SK-N-SH (cell line): ENCODE measurements at regions not wholly inside any gene's neighbourhood (a gene's known extent, or its start where the extent isn't known, plus 50 kb on each side); places are given as distances from the start of the nearest gene placed in this dataset.

Experiments used
- CTCF ChIA-PET: fragments of 300-600, 350-600 bp; formaldehyde crosslinking; extraction: SDS; loops from one replicate; lab custom pipeline; 2021; lab: Yijun Ruan, JAX
- POLR2A ChIA-PET: fragments of 350-600 bp; sonication (Branson Sonifier 250); formaldehyde crosslinking; extraction: SDS; loops from one replicate; lab custom pipeline; 2020; ENCODE audit warnings: antibody characterized with exemption, inconsistent platforms; lab: Yijun Ruan, JAX
- DNase-seq: peaks from one replicate; pipeline ENCODE4 v3.0.0; 2012
- H2AFZ ChIP-seq: fragments of 200-600 bp; sonication (generic); 2 replicates; pipeline ENCODE4 v1.8.1; 2016; ENCODE audit warnings: antibody characterized with exemption, mild to moderate bottlenecking, low read depth
- H3F3A ChIP-seq: fragments of 200-600 bp; sonication (generic); replicated peaks from 2 replicates; pipeline ENCODE3; 2016; ENCODE audit warnings: antibody characterized with exemption, mild to moderate bottlenecking; ENCODE audit not compliant: insufficient read depth
- H3K27ac ChIP-seq, 2 experiments: fragments of 200-500 bp in 1 of 2; fragments of 200-600 bp in 1 of 2; sonication (Bioruptor generic) in 1 of 2; sonication (generic), shearing (Covaris generic) in 1 of 2; 2 replicates each; pipeline versions ENCODE4 v1.5.1 to v1.6.1; 2014 to 2016; ENCODE audit warnings: low read depth in 2 of 2, inconsistent platforms in 1 of 2, low read length in 1 of 2, mild to moderate bottlenecking in 1 of 2, mixed read lengths in 1 of 2
- H3K27me3 ChIP-seq: fragments of 200-600 bp; sonication (generic), shearing (Covaris generic); 2 replicates; pipeline ENCODE4 v1.6.1; 2016; ENCODE audit warnings: mixed run types; ENCODE audit not compliant: insufficient read depth
- H3K36me3 ChIP-seq, 2 experiments: fragments of 200-500 bp in 1 of 2; fragments of 200-600 bp in 1 of 2; sonication (Bioruptor generic) in 1 of 2; sonication (generic) in 1 of 2; replicated peaks in 1 of 2; 2 replicates each; pipeline versions ENCODE3 to v1.5.1; 2014 to 2016; ENCODE audit warnings: low read length in 1 of 2, mild to moderate bottlenecking in 1 of 2; ENCODE audit not compliant: insufficient read depth in 2 of 2, control insufficient read depth in 1 of 2
- H3K4me1 ChIP-seq, 2 experiments: fragments of 200-500 bp in 1 of 2; fragments of 200-600 bp in 1 of 2; sonication (Bioruptor generic) in 1 of 2; sonication (generic), shearing (Covaris generic) in 1 of 2; 2 replicates each; pipeline versions ENCODE4 v1.5.1 to v1.6.1; 2014 to 2016; ENCODE audit warnings: low read depth in 1 of 2, low read length in 1 of 2, mixed run types in 1 of 2; ENCODE audit not compliant: insufficient read depth in 2 of 2, control insufficient read depth in 1 of 2
- H3K4me2 ChIP-seq: fragments of 200-600 bp; sonication (generic), shearing (Covaris generic); 2 replicates; pipeline ENCODE4 v1.6.1; 2017; ENCODE audit warnings: mixed run types
- H3K4me3 ChIP-seq, 2 experiments: fragments of 200-500 bp in 1 of 2; fragments of 200-600 bp in 1 of 2; sonication (Bioruptor generic) in 1 of 2; sonication (generic), shearing (Covaris generic) in 1 of 2; 2 replicates each; pipeline versions ENCODE4 v1.5.1 to v1.8.1; 2014 to 2016; ENCODE audit warnings: low read depth in 2 of 2, inconsistent platforms in 1 of 2, low read length in 1 of 2, mild to moderate bottlenecking in 1 of 2, mixed read lengths in 1 of 2, moderate library complexity in 1 of 2
- H3K79me2 ChIP-seq: fragments of 200-600 bp; sonication (generic); 2 replicates; pipeline ENCODE4 v1.8.1; 2017; ENCODE audit warnings: mild to moderate bottlenecking; ENCODE audit not compliant: insufficient read depth
- H3K9ac ChIP-seq: fragments of 200-600 bp; sonication (generic); 2 replicates; pipeline ENCODE4 v1.6.1; 2017; ENCODE audit warnings: mixed run types
- H3K9me2 ChIP-seq: fragments of 200-600 bp; sonication (generic); 2 replicates; pipeline ENCODE4 v1.6.1; 2017; ENCODE audit warnings: mixed run types
- H3K9me3 ChIP-seq: fragments of 200-600 bp; sonication (generic); 2 replicates; pipeline ENCODE4 v1.6.1; 2017; ENCODE audit warnings: mixed run types, mild to moderate bottlenecking, moderate library complexity
- H4K20me1 ChIP-seq: fragments of 200-600 bp; sonication (generic); 2 replicates; pipeline ENCODE4 v1.6.1; 2017; ENCODE audit warnings: mild to moderate bottlenecking, mixed run types; ENCODE audit not compliant: insufficient read depth
- CHD2 ChIP-seq: fragments of 150-350 bp; IDR thresholded peaks from 2 replicates; pipeline ENCODE4 v1.6.1; 2018; ENCODE audit warnings: low read length; ENCODE audit not compliant: partially characterized antibody
- CTCF ChIP-seq: fragments of 200-600 bp; sonication (generic); IDR thresholded peaks from 2 replicates; pipeline ENCODE4 v1.6.1; 2017; ENCODE audit warnings: antibody characterized with exemption, mild to moderate bottlenecking, moderate library complexity
- FOSL2 ChIP-seq: IDR thresholded peaks from 2 replicates; pipeline ENCODE4 v1.4.0; 2012; ENCODE audit warnings: low read depth, mild to moderate bottlenecking, moderate library complexity, borderline replicate concordance
- FOXM1 ChIP-seq: IDR thresholded peaks from 2 replicates; pipeline ENCODE4 v1.4.0; 2012; ENCODE audit warnings: low read depth, mild to moderate bottlenecking
- GATA2 ChIP-seq: sonication (generic); formaldehyde crosslinking; IDR thresholded peaks from 2 replicates; pipeline ENCODE4 v1.5.0; 2020; ENCODE audit warnings: mild to moderate bottlenecking, missing genetic modification reagents
- JUND ChIP-seq: IDR thresholded peaks from 2 replicates; pipeline ENCODE4 v1.4.0; 2012
- MEF2A ChIP-seq: IDR thresholded peaks from 2 replicates; pipeline ENCODE4 v1.4.0; 2012; ENCODE audit warnings: low read depth, borderline replicate concordance
- MXI1 ChIP-seq: IDR thresholded peaks from 2 replicates; pipeline ENCODE4 v1.6.1; 2012; ENCODE audit warnings: mild to moderate bottlenecking, low read depth, low read length, improper control_type of control experiment
- RAD21 ChIP-seq: IDR thresholded peaks from 2 replicates; pipeline ENCODE4 v1.6.1; 2012; ENCODE audit warnings: mild to moderate bottlenecking, low read length
- RCOR1 ChIP-seq: fragments of 150-350 bp; IDR thresholded peaks from 2 replicates; pipeline ENCODE4 v1.6.1; 2017; ENCODE audit warnings: antibody characterized with exemption, low read length
- USF1 ChIP-seq: IDR thresholded peaks from 2 replicates; pipeline ENCODE4 v1.4.0; 2012; ENCODE audit warnings: low read depth, borderline replicate concordance
- WGBS: methylation state at CpG from one replicate; pipeline ENCODE4 v1.1.6; 2017; ENCODE audit warnings: low lambda C conversion rate; 5-methylcytosine and 5-hydroxymethylcytosine counted together
- TF ChIP-seq, protein P1 (sequence below): IDR thresholded peaks from 2 replicates; pipeline ENCODE4 v1.6.1; 2012; ENCODE audit warnings: mild to moderate bottlenecking, low read depth, low read length, moderate library complexity
- TF ChIP-seq, protein P2 (sequence below): fragments of 150-350 bp; IDR thresholded peaks from 2 replicates; pipeline ENCODE4 v1.6.1; 2016; ENCODE audit warnings: mild to moderate bottlenecking, low read depth, low read length

- POLR2A ChIA-PET: no interaction called here
Observed at GRCh38 chr15:62927196-62927595, 115.4 kb upstream of the TPM1 start.

DNA sequence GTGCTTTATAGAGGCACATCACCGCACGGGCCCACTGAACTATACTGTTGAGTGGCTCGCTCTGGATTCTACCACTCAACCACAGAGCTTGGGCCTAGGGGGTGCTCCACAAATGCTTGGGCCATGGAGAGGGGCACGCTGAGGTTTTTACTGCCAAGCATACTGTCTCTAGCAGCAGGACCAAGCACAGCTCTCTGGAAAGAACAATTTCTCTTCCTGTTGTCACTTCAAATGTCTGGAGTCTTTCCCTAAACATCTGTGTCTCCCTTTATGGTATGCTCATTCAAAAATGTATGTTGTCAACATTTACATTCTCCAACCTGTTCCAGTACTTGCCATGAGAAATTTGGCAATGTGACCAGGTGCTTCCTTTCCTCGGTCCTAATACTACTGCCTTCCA lies 114.7 kb upstream of the TPM1 start:
- Histone ChIP-seq H3K4me2 (peak overlapping the region; percentile 68), H3K27me3 (no peaks in the 10 kb centered on the region), H3K4me3 (no peak overlapping the region), H3K36me3 (no peaks in the 10 kb centered on the region), H3K4me1 (peaks cover 19 to 21% of the 10 kb centered on the region in 2 experiments), H3K9me2 (no peaks in the 10 kb centered on the region), H3K9me3 (no peaks in the 10 kb centered on the region), H2AFZ (no peak overlapping the region), H3K9ac (peak overlapping the region; percentile 51; the same call in 1 of the 2 replicates), H3K79me2 (peaks cover 6% of the 10 kb centered on the region; the same call in 1 of the 2 replicates), H3F3A (peaks cover 59% of the 10 kb centered on the region), H3K27ac (peak overlapping the region; percentile 95 to 96), H4K20me1 (no peaks in the 10 kb centered on the region)
- TF ChIP-seq USF1: no peak
- TF ChIP-seq FOXM1: no peak
- TF ChIP-seq, protein P1, sequence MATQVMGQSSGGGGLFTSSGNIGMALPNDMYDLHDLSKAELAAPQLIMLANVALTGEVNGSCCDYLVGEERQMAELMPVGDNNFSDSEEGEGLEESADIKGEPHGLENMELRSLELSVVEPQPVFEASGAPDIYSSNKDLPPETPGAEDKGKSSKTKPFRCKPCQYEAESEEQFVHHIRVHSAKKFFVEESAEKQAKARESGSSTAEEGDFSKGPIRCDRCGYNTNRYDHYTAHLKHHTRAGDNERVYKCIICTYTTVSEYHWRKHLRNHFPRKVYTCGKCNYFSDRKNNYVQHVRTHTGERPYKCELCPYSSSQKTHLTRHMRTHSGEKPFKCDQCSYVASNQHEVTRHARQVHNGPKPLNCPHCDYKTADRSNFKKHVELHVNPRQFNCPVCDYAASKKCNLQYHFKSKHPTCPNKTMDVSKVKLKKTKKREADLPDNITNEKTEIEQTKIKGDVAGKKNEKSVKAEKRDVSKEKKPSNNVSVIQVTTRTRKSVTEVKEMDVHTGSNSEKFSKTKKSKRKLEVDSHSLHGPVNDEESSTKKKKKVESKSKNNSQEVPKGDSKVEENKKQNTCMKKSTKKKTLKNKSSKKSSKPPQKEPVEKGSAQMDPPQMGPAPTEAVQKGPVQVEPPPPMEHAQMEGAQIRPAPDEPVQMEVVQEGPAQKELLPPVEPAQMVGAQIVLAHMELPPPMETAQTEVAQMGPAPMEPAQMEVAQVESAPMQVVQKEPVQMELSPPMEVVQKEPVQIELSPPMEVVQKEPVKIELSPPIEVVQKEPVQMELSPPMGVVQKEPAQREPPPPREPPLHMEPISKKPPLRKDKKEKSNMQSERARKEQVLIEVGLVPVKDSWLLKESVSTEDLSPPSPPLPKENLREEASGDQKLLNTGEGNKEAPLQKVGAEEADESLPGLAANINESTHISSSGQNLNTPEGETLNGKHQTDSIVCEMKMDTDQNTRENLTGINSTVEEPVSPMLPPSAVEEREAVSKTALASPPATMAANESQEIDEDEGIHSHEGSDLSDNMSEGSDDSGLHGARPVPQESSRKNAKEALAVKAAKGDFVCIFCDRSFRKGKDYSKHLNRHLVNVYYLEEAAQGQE: no peak
- no peak for TF ChIP-seq GATA2 (CRISPR knock-in tag)
- TF ChIP-seq FOSL2: no peak
- no peak for TF ChIP-seq MXI1
- no peak for TF ChIP-seq CTCF
- WGBS: 73% methylated on average over 5 of the region's 5 CpGs
- ChIA-PET CTCF (interaction anchor here (1.1 to 2.5 kb wide), 8 partner anchors 8 to 165 kb away, joined by 3 to 9 read pairs (median 4); no protein-coding TSS in a partner anchor), POLR2A (no interaction called here)
- no peak for DNase-seq

More at GRCh38 chr15:62927196-62927595, 115.4 kb upstream of the TPM1 start:
- Histone ChIP-seq H3K9me3 (no peaks in the 10 kb centered on the region), H2AFZ (no peak overlapping the region), H3K27me3 (no peaks in the 10 kb centered on the region), H3F3A (peaks cover 53% of the 10 kb centered on the region), H3K9ac (peak overlapping the region; percentile 51; the same call in 1 of the 2 replicates)
- no peak for DNase-seq
- TF ChIP-seq JUND (no peak), CHD2 (no peak), RAD21 (no peak), MEF2A (no peak), FOSL2 (no peak), RCOR1 (no peak)
- TF ChIP-seq, protein P2, sequence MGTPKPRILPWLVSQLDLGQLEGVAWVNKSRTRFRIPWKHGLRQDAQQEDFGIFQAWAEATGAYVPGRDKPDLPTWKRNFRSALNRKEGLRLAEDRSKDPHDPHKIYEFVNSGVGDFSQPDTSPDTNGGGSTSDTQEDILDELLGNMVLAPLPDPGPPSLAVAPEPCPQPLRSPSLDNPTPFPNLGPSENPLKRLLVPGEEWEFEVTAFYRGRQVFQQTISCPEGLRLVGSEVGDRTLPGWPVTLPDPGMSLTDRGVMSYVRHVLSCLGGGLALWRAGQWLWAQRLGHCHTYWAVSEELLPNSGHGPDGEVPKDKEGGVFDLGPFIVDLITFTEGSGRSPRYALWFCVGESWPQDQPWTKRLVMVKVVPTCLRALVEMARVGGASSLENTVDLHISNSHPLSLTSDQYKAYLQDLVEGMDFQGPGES: no peak
- TF ChIP-seq, all 33 proteins: peak for 0
- Histone ChIP-seq H3K36me3 (no peaks in the 10 kb centered on the region), H3K79me2 (peaks cover 6% of the 10 kb centered on the region; the same call in 1 of the 2 replicates), H3K4me3 (no peak overlapping the region), H3K4me2 (no peak overlapping the region), H3K4me1 (peaks cover 14 to 21% of the 10 kb centered on the region in 2 experiments; a peak in 3 of 4 replicates), H4K20me1 (no peaks in the 10 kb centered on the region), H3K27ac (peak overlapping the region; percentile 95 to 96; a peak in 3 of 4 replicates), H3K9me2 (no peaks in the 10 kb centered on the region)
- CTCF ChIA-PET: interaction anchor here (1.1 to 2.5 kb wide), 3 partner anchors 13 to 145 kb away, joined by 3 to 9 read pairs (median 4); no protein-coding TSS in a partner anchor
